Stimulated activated CD4-positive, alpha-beta T cell treated with anti-CD3 and anti-CD28 coated beads, Interleukin-1b, Interleukin-23, amount 100 ng/mL, for 24 hours (primary cell): ENCODE measurements at regions not wholly inside any gene's neighbourhood (a gene's known extent, or its start where the extent isn't known, plus 50 kb on each side); places are given as distances from the start of the nearest gene placed in this dataset.
"Not testable (repeated sequence)": the region's sequence is repeated elsewhere in the genome, so short reads cannot be mapped to it uniquely, and the experiment has no call there.

Experiments
- DNase-seq, 4 experiments: peaks; one replicate each; pipeline ENCODE4 v3.0.0-alpha.2; 2020; ENCODE audit warnings: low read depth in 4 of 4, low spot score in 1 of 4

DNA sequence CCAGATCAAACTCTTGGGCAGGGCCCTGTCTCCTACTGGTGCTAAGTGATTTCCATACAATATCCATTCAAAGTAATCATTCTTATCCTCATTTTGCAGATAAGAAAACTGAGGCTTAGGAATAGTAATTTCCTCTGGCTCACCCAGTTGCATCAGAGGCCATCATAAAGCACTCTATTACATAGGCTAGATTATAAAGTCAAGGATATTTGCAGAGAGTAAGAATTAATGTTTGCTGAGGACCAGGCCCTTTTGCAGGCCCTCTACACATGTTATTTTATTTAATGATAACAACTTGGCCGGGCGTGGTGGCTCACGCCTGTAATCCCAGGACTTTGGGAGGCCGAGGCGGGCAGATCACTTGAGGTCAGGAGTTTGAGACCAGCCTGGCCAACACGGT is 316.8 kb downstream of the ZNF674 start:
- DNase-seq = no peak

DNA sequence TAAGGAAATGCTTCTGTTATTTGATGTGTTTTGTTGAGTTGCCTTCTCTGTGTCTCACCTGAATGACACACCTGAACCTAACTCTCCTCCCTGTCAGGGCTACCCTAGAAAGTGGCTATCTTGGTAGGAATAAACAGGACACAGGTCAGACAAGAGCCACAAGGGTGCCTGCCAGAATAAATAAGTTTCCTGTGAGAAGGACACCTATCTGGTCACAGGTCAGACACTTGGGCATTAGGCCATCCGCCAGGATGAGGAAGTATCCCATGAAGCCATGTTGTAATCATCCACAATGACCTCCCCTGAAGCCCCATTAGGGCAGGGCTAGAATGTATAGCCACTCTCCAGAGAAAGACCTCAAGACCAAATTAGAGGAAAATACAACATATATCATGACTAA is 318.8 kb downstream of the ZNF674 start:
- DNase-seq = no peak

DNA sequence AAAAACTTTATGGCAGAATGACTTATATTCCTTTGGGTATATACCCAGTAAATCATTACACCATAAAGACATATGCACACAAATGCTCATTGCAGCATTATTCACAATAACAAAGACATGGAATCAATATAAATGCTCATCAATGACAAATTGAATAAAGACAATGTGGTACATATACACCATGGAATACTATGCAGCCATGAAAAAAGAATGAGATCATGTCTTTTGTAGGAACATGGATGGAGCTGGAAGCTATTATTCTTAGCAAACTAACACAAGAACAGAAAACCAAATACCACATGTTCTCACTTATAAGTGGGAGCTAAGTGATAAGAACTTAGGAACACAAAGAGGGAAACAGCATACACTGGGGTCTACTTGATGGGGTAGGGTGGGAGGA is 321.7 kb downstream of the ZNF674 start:
- not testable (repeated sequence) for DNase-seq

DNA sequence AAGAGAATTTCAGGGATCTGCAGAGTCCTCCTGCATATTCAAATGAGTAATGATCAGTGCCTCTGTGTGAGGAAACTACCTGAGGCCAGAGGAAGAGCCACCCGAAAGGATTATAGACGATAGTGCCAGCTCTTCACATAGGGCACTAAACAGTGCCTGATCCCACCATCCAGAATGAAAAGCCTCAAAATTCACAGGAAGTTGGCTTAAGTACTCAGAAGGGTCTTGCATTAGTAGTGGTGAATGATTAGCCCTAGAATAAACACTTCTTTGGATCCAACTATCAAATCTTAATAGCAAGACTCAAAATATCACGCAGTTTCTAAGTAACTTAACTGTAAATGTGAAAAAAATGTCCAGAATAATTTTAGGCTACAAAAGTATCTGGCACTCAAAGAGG is 324.4 kb downstream of the ZNF674 start:
- DNase-seq = no peak

DNA sequence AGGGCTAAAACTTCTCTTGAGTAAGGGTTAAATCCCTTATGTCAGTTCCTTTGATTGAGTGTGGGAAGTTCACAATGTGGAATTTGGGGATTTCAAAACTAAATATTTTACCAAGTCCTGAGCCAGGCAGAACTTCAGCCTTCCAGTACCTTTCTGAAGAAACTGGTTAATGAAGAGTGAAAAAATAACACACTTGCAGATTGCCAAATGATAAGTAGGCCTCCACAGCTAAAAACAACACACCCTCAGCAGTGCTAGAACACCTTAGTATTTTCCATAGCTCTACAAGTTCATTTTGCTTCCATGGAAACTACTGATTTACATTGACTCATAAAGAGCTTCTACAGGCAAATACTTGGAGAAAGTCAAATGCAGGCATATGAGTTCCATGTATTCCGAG is 326.8 kb downstream of the ZNF674 start:
- DNase-seq = no peak

DNA sequence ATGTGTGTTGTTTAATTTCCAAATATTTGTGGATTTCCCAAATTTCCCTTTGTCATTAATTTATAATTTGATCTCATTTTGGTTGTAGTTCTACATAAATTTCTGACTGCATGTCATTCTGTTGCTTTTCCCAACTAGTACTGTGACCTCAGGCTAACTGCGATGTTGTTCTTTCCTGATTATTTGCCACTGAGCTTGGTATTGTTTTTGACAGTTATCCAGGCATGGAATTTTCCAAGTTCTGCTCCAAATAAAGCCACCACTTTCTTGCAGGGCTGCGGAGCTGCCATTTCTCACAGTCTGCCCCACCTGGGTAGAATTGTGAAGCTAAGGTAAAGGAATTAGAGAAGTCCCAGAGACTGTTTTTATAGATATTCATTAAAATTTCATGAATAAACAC is 328.8 kb downstream of the ZNF674 start:
- no peak for DNase-seq

DNA sequence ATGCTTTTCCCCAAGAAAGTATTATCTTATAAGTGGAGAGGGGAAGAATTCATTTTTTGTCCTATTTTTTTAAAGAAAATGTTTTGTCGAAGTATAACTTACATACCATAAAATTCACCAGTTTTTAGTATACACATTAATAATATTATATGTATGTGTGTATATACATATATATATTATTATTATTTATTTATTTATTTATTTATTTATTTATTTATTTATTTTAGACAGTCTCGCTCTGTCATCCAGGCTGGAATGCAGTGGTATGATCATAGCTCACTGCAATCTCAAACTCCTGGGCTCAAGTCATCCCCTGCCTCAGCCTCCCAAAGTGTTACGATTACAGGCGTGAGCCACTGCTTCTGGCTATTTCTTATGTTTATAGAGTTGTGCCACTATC is 334.1 kb downstream of the ZNF674 start:
- no peak for DNase-seq

DNA sequence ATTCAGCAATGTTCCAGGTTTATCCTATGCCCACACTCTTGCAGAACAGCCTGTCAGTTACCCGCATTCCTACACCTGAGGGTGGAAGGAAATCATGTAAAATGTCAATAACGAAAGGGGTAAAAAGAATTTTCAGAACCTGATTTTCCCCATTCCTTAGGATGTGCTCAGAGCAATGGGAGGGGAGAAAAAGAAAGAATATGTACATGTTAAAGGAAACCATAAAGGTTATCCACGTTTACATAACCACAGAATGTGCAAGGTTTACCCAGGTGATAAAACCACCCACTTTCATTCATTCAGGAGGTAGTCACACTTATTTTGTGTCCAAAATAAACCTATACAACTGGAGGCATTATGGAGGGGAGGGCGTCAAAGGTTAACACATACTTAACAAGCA is 335.5 kb downstream of the ZNF674 start:
- DNase-seq = no peak

DNA sequence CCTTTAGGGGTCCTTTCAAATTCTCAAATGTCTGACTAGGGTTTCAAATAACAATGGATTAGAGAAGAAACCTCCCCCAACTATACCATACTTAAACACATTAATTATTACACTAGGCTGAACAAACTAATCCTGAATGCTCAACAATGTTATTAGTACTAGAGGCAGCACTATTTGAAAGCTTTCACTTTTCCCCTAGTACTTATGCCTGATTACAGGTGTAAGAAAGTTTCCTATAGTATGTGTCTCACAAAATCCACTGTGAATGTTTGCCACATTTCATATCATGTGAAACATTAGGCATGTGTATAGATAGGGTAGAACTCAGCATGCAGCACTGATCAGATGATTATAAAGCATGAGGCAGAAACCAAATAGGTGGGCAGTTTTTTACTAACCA is 336.2 kb downstream of the ZNF674 start:
- no peak for DNase-seq

DNA sequence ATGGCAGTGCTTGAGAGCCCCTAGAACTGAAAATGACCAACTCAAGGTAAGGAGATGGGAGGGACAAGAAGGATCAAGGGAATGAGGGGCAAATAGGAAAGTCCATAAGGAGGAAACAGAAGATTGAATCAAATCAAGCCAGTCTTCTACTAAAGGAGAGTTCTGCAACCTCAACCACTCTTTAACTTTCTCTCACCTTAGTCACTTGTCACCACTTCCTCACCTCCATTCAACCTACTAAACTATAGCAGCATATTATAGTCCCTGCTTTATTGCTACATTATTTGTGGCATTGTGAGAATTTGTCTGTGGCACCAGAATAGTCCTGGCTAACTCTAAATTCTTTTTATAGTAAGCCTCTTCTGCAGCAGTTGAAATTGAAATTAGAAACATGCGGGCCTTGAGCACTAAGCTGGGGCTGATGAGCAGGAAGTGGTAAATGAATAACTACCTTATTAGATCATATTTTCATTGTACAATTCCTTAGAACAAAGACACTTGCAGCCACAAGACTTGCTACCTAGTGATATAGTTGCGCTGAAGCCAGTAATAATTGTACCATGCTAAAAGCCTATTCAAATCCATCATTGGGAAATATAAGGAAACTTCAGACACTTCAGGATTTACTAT is 336.9 kb downstream of the ZNF674 start:
- no peak for DNase-seq

DNA sequence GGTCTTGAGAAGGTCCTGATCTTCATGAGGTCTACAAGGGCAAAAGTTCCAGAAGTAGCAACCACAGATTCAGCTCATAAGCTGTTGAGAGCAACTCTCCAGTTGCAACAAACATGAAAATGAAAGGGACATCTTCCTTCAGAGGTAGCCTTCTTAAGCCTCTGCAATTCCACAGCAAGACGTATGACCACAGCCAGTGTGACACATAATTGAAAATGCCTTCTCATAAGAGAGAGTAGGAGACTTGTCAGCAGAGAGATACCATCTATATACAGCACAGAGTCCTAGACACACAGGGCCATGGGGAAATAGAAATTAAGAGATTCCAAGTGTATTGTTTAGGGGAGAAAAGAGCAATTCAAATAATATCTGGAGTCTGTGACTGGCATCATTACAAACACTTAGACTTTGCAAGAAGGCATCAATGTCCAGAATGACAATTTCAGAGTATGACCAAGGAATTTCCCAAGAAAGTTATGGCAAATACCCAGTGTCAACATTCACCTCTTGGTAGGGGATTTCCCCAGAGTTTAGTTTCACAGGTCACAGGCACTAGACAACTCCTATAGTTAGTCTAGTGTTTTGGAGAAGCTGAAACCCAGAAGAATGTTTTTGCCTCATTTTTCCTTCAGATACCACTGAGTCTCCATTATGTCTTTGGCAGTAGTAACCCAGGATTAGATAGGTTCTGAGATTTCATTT is 340.3 kb downstream of the ZNF674 start:
- no peak for DNase-seq

DNA sequence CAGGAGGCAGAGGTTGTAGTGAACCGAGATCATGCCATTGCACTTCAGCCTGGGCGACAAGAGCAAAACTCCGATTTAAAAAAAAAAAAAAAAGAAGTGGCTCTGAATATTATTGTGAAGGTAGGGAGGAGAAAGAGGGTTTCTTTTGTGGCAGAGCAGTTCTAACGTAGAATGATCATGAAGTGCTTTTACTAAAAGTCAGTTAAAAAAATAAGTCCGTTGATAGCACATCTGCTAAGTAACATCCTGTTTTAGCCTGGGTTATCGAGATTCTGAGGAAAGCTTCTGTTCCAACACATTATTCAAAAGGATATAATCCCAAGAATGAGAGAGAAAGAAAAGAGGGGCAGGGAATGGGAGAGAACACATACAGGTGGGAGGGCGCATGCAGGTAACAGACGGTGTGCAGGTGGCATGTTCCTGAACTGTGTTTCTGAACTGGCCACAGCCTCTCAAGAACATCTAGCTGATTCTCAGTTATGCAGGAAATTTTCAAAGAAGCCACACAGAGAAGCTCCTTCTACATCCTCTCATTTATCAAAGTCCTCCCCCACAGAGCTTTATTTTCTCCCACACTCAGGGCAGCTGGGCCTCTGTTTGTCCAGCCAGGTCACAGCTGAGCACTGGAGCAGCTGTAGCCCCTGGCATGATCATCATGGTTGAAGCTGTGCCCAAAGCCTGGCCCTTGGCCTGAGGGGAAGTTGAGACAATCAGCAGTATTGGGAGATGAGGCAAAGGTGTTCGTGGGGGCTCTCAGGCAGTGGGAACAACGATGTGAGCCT is 342.3 kb downstream of the ZNF674 start:
- DNase-seq = no peak

DNA sequence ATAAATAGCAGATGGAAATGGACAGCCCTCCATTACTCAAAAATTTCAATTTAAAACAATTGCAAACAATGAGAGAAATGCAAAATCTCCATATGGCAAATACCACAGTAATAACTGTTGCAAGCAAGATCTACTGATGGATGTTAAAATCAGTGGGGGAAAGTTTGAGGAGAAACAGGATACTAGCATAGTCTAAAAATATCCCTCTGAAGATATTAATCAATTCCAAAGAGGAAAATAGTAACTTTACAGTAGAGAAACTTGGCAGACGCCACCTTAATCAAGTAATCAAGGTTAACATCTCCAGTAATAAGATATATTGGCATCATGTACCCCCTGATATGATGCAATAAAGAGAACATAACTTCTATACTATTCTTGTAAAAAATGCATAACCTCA is 344.8 kb downstream of the ZNF674 start:
- DNase-seq = no peak

DNA sequence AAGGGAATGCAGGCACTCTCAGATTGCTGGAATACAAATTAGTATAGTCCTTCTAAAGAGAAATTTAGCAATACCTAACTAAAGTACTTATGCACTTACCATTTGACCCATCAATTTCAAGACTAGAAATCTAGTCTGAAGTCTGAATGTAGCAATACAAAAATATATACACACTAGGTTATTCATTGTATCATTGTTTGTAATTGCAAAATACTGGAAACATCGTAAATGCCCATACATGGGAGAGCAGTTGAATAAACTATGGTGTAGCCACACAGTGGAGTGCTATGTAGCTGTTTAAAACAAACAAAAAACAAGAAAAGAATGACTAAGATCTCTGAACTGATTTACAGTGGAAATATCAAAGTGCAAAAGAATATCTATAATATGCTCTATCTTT is 346.4 kb downstream of the ZNF674 start:
- DNase-seq = no peak

DNA sequence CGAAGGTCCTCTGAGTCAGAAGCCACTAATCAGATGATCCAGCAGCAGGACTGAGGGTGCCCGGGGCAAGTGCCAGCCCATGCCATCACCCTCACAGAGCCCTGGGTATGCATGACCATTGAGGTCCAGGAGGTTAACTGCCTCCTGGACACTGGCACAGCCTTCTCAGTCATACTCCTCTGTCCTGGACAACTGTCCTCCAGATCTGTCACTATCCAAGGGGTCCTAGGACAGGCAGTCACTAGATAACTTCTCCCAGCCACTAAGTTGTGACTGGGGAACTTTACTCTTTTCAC is 358.5 kb downstream of the ZNF674 start:
- not testable (repeated sequence) for DNase-seq

DNA sequence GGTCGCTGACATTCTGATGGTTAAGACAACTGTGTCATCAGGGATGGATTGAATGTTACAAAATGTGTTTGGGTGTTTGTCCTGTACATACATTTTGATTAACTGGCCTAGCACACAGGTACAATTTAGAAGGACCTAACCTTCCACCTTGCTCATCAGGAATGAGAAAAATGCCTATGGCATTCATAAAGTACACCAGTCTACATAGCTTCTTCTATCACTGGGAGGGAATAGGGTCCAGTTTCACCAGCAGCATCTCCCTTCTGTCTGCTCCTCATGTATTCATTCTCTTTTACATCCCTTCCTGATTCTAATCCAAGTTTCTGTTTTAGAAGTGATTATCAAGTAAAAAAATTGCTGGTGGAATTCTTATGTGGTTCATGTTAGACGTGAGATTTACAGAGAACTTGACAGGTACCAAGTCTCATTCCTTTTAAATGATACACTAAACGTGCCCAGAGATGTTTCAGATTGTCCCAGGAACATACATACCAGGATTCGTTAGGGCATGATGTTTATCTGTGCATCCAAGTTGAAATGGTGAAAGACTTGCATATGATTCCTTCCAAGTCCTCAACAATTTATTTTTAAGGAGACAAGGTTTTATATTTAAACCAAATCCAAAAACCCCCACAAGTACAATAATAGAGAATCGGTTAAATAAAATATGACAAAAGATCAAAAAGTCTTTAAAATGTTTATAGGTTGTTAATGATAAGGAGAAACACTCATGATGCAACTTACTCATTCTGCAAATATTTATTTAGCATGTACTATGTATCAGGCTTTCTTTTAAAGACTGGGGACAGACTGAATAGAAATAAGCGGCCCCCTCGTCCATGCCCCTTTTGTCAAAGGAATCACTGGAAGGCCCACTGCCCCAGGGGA is 359.1 kb downstream of the ZNF674 start:
- no peak for DNase-seq

DNA sequence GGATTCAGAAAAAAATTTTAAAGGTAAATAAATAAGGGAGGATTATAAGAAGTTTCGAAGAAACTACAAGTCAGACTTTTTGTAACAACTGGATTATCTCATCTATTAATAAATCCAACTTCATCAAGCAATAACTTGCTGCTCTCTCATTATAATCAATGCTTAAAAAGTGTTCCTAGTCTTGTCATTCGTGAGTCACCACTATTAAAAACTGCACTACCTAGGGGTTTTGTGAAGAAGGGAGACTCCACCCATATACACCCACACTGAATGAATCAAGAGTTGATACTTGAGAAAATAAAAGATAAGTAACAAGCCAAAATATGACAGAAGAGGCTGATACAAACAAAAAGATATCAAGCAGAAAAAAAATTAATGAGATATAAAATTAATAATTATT is 360.5 kb downstream of the ZNF674 start:
- no peak for DNase-seq

DNA sequence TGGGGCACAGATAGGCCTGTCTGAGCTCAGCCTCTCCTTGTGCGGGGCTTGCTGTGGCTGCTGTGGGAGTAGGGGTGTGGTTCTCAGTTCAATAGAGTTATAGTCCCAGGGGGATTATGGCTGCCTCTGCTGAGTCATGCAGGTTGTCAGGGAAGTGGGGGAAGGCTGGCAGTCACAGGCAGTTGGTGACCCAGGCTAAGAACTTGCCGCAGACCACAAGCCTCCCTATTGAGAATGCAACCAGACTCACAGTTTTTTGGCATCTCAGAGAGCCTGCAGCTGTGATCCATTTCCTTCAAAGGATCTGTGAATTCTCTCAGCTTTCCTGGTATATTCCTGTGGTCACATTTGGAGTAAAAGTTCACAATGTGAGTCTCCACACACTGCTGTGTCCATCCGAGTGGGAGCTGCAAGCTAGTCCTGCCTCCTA is 364.9 kb downstream of the ZNF674 start:
- DNase-seq = no peak

DNA sequence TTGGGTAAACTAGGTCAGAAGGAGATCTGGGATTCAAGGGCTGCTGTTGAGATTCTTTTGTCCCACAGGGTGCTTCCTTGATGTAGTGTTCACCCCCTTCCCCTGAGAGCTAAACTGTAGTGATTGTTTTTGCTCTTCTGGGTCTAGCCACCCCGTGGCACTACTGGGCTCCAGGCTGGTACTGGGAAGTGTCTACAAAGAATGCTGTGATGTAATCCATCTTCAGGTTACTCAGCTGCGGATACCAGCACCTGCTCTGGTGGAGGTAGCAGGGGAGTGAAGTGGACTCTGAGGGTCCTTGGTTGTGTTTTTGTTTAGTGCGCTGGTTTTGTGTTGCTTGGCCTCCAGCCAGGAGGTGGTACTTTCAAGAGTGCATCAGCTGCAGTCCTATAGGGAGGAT is 365.5 kb downstream of the ZNF674 start:
- no peak for DNase-seq

DNA sequence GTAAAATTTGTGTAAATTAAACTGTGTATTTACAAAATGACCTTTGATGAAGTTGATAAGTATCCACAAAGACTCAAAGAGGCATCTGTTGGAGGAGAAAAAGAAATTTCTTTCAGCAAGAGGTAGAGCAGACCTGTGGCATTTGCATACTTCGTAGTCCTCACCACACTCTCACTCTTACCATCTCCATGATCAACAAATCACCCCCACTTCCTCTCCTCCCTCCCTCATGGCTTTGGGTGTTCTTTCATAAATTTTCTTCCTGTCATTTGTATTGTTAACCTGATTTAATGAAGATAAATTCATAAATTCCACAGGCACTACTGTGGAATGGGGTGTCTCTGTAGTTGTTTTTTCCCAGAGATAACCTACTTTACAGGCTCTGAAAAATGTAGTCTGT is 366.5 kb downstream of the ZNF674 start:
- no peak for DNase-seq

DNA sequence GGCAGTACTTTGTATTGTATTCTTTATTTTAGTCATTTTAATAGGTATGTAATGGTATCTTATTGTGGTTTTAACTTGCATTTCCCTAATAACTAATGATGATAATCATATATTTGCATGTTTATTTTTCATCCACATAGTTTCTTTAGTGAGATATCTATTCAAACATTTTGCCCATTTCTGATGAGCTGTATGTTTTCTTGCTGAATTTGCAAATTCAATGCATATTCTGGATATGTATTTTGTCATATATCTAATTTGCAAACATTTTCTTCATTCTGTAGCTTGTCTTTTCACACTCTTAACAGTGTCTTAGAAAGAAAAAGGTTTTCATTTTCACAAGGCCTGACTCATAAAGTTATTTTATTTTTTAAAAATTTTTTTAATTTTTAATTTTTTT is 372.1 kb downstream of the ZNF674 start:
- DNase-seq = no peak

DNA sequence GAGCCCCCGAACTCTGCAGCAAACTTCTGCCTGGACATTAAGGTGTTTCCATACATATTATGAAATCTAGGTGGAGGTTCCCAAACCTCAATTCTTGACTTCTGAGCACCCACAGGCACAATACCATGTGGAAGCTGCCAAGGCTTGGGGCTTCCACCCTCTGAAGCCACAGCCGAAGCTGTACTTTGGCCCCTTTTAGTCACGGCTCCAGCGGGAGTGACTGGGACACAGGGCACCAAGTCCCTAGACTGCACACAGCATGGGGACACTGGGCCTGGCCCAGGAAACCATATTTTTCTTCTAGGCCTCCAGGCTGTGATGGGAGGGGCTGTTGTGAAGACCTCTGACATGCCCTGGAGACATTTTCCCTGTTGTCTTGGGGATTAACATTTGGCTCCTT is 373.8 kb downstream of the ZNF674 start:
- DNase-seq = not testable (repeated sequence)
